GM12878 (cell line): ENCODE measurements at regions not wholly inside any gene's neighbourhood (a gene's known extent, or its start where the extent isn't known, plus 50 kb on each side); places are given as distances from the start of the nearest gene placed in this dataset.

ENCODE experiments used
- ATAC-seq: fragments of 200-7000 bp; cut with Tn5 transposase; 3 replicates; pipeline ENCODE4 v1.9.1; 2020; ENCODE audit warnings: mild to moderate bottlenecking, moderate library complexity
- BruUV-seq: library from RNA; stranded (reverse); fragments of 400-500 nt; replicated peaks from 2 replicates; lab custom pipeline; 2021; lab: Mats Ljungman, UMichigan
- CTCF ChIA-PET: fragments of 300-600 bp; sonication (Branson Sonifier 250); formaldehyde crosslinking; extraction: SDS; loops from one replicate; lab custom pipeline; 2021; ENCODE audit warnings: inconsistent platforms; lab: Yijun Ruan, JAX
- POLR2A ChIA-PET: fragments of 350-600 bp; formaldehyde crosslinking; extraction: SDS; loops from one replicate; lab custom pipeline; 2021; ENCODE audit warnings: inconsistent platforms; lab: Charles Lee
- RAD21 ChIA-PET: fragments of 300-600 bp; sonication (Branson Sonifier 250); formaldehyde crosslinking; loops from one replicate; lab custom pipeline; 2023; ENCODE audit warnings: antibody characterized with exemption; ENCODE audit not compliant: unreplicated experiment; lab: Charles Lee
- SMC1A ChIA-PET: fragments of 300-600 bp; sonication (Branson Sonifier 250); formaldehyde crosslinking; loops from one replicate; lab custom pipeline; 2023; ENCODE audit not compliant: unreplicated experiment, uncharacterized antibody; lab: Charles Lee
- DNase-seq: peaks from one replicate; pipeline ENCODE4 v3.0.0-alpha.2; 2011; ENCODE audit warnings: low read depth, low spot score
- FAIRE-seq: peaks from 3 replicates; lab custom pipeline; 2011; peaks lifted over from hg19 to GRCh38; lab: Jason Lieb, UNC
- H2AFZ ChIP-seq: 2 replicates; pipeline ENCODE4 v1.6.0; 2011; ENCODE audit warnings: low read depth, low read length, control low read depth; ENCODE audit not compliant: control insufficient read depth
- H3K27ac ChIP-seq: 2 replicates; pipeline ENCODE4 v1.5.1; 2011; ENCODE audit warnings: control low read depth; ENCODE audit not compliant: control insufficient read depth, insufficient read depth
- H3K27me3 ChIP-seq, 2 experiments: replicated peaks in 1 of 2; 2 replicates each; pipeline versions ENCODE4 v1.6.0 to v1.6.1; 2011; ENCODE audit warnings: low read length in 1 of 2; ENCODE audit not compliant: control insufficient read depth in 2 of 2, insufficient read depth in 2 of 2
- H3K36me3 ChIP-seq, 2 experiments: 2 replicates each; pipeline ENCODE4 v1.5.1; 2011; ENCODE audit warnings: low read length in 1 of 2; ENCODE audit not compliant: control insufficient read depth in 2 of 2, insufficient read depth in 2 of 2
- H3K4me1 ChIP-seq: 2 replicates; pipeline ENCODE4 v1.6.1; 2011; ENCODE audit warnings: mild to moderate bottlenecking, low read length, moderate library complexity, mixed read lengths; ENCODE audit not compliant: control insufficient read depth, insufficient read depth
- H3K4me2 ChIP-seq: 2 replicates; pipeline ENCODE4 v1.6.0; 2011; ENCODE audit warnings: control low read depth; ENCODE audit not compliant: control insufficient read depth, insufficient read depth
- H3K4me3 ChIP-seq: fragments of 200-600 bp; sonication (generic); 2 replicates; pipeline ENCODE4 v1.5.1; 2016
- H3K79me2 ChIP-seq: 2 replicates; pipeline ENCODE4 v1.6.0; 2011; ENCODE audit warnings: low read length; ENCODE audit not compliant: control insufficient read depth, insufficient read depth
- H3K9ac ChIP-seq: 2 replicates; pipeline ENCODE4 v1.8.0; 2011; ENCODE audit warnings: low read length, control low read depth, mixed read lengths; ENCODE audit not compliant: control insufficient read depth, insufficient read depth
- H3K9me3 ChIP-seq: replicated peaks from 3 replicates; pipeline ENCODE4 v1.5.1; 2011; ENCODE audit warnings: mild to moderate bottlenecking, low read length; ENCODE audit not compliant: control insufficient read depth, insufficient read depth
- H4K20me1 ChIP-seq: 2 replicates; pipeline ENCODE4 v1.6.0; 2011; ENCODE audit not compliant: control insufficient read depth, insufficient read depth
- BCL3 ChIP-seq: IDR thresholded peaks from 2 replicates; pipeline ENCODE4 v1.6.1; 2011; ENCODE audit warnings: borderline replicate concordance, low read depth, mild to moderate bottlenecking, moderate library complexity, low read length; ENCODE audit not compliant: insufficient read depth, poor library complexity, severe bottlenecking
- CBFB ChIP-seq: IDR thresholded peaks from 2 replicates; pipeline ENCODE4 v1.6.1; 2016; ENCODE audit warnings: antibody characterized with exemption, low read depth
- CUX1 ChIP-seq: IDR thresholded peaks from 2 replicates; pipeline ENCODE4 v1.6.1; 2012; ENCODE audit warnings: improper control_type of control experiment, low read depth, low read length; ENCODE audit not compliant: insufficient replicate concordance
- E2F8 ChIP-seq: fragments of 450-650 bp; IDR thresholded peaks from 2 replicates; pipeline ENCODE4 v1.6.1; 2018; ENCODE audit warnings: mild to moderate bottlenecking, low read depth, moderate library complexity; ENCODE audit not compliant: partially characterized antibody
- FOXK2 ChIP-seq: fragments of 450-650 bp; IDR thresholded peaks from 2 replicates; pipeline ENCODE4 v1.6.1; 2017; ENCODE audit warnings: mild to moderate bottlenecking, moderate library complexity
- LARP7 ChIP-seq: fragments of 450-650 bp; IDR thresholded peaks from 2 replicates; pipeline ENCODE4 v1.6.1; 2017; ENCODE audit warnings: mild to moderate bottlenecking
- PAX8 ChIP-seq: fragments of 450-650 bp; IDR thresholded peaks from 2 replicates; pipeline ENCODE4 v1.6.1; 2017; ENCODE audit warnings: mild to moderate bottlenecking, moderate library complexity
- SMAD5 ChIP-seq: IDR thresholded peaks from 2 replicates; pipeline ENCODE4 v1.6.1; 2016; ENCODE audit warnings: antibody characterized with exemption, low read depth
- SUPT20H ChIP-seq: IDR thresholded peaks from 2 replicates; pipeline ENCODE4 v1.6.1; 2011; ENCODE audit warnings: low read depth, mild to moderate bottlenecking, low read length, moderate library complexity, borderline replicate concordance; ENCODE audit not compliant: control insufficient read depth
- TCF3 ChIP-seq: IDR thresholded peaks from 2 replicates; pipeline ENCODE4 v1.6.1; 2012; ENCODE audit warnings: low read depth, mild to moderate bottlenecking, low read length, borderline replicate concordance; ENCODE audit not compliant: insufficient read depth
- WRNIP1 ChIP-seq: IDR thresholded peaks from 2 replicates; pipeline ENCODE4 v1.6.1; 2011; ENCODE audit warnings: low read depth, low read length, improper control_type of control experiment, borderline replicate concordance
- WGBS: methylation state at CpG from one replicate; pipeline ENCODE4 v1.1.6; 2016; ENCODE audit warnings: low lambda C conversion rate; ENCODE audit not compliant: insufficient replicate concordance, insufficient coverage; ENCODE audit errors: missing lambda C conversion rate; 5-methylcytosine and 5-hydroxymethylcytosine counted together
- in situ Hi-C: fragments of 300-500 bp; cut with MboI; formaldehyde crosslinking; loops from 9 replicates; pipeline ENCODE4 v1.14.3; 2018; ENCODE audit warnings: mixed read lengths
- intact Hi-C: fragments of 100-400 bp; cut with micrococcal nuclease; formaldehyde crosslinking; loops from one replicate; pipeline ENCODE4 v1.14.2; 2022; ENCODE audit not compliant: unreplicated experiment

- no peak for TF ChIP-seq CUX1
- TF ChIP-seq SUPT20H, result no peak
Measured at GRCh38 chr9:129338724-129339430, 160.8 kb upstream of the IER5L start (continued).

GRCh38 chr9:129337336-129338140 is 159.5 kb upstream of the IER5L start:
- no peaks in the 10 kb centered on the region for H3K9me3 ChIP-seq
- no peak for DNase-seq
- no peaks in the 10 kb centered on the region for H4K20me1 ChIP-seq
- 52% methylated on average over 25 of the region's 27 CpGs for WGBS
- ChIA-PET RAD21 (no interaction called here), POLR2A (interaction anchor here (0.7 kb wide), 1 partner anchor 97 kb away, joined by 3 read pairs; no protein-coding TSS in a partner anchor), SMC1A (no interaction called here), CTCF (no interaction called here)
- peak overlapping the region; percentile 59; the same call in 1 of the 2 replicates for H3K4me2 ChIP-seq
- H3K36me3 ChIP-seq, result no peaks in the 10 kb centered on the region
- in situ Hi-C loops, result no loop called here
- no peak overlapping the region for H3K9ac ChIP-seq
- intact Hi-C loops, result no loop called here
- H3K27me3 ChIP-seq, result peaks cover 5 to 7% of the 10 kb centered on the region in 2 experiments; a peak in 3 of 4 replicates
- H3K4me3 ChIP-seq, result no peak overlapping the region
- no peak for ATAC-seq
- no peak overlapping the region for H3K27ac ChIP-seq
- no peak overlapping the region for H2AFZ ChIP-seq
- BruUV-seq, result no TSS peak
- FAIRE-seq, result no peak
- H3K4me1 ChIP-seq, result peaks cover 7% of the 10 kb centered on the region; the same call in 1 of the 2 replicates
- H3K79me2 ChIP-seq, result no peaks in the 10 kb centered on the region
- no peak for TF ChIP-seq SMAD5
- TF ChIP-seq TCF3, result peak; percentile 74; the same call in 1 of the 2 replicates
- no peak for TF ChIP-seq WRNIP1
- TF ChIP-seq CBFB, result no peak
- no peak for TF ChIP-seq LARP7
- no peak for TF ChIP-seq PAX8
- TF ChIP-seq BCL3, result peak; percentile 63
- TF ChIP-seq E2F8, result no peak
- no peak for TF ChIP-seq FOXK2
